ENCODE measurements at regions not wholly inside any gene's neighbourhood (a gene's known extent, or its start where the extent isn't known, plus 50 kb on each side); places are given as distances from the start of the nearest gene placed in this dataset.

GRCh38 chr6:25165177-25165576, 114.0 kb upstream of the CARMIL1 start:
- TF ChIP-seq LEF1 (IDR thresholded peaks at IDR 0.05; ENCODE audit: borderline replicate concordance) (no peak), BHLHE40 (IDR thresholded peaks at IDR 0.05; ENCODE audit: borderline replicate concordance) (no peak), ZNF384 (IDR thresholded peaks at IDR 0.05) (no peak), FOXM1 (IDR thresholded peaks at IDR 0.05; ENCODE audit: borderline replicate concordance) (no peak), NFRKB (IDR thresholded peaks at IDR 0.05) (no peak), SUZ12 (IDR thresholded peaks at IDR 0.05) (no peak), ELF4 (IDR thresholded peaks at IDR 0.05) (no peak), FOXK2 (IDR thresholded peaks at IDR 0.05) (no peak), SP1 (IDR thresholded peaks at IDR 0.05) (no peak), FOXA1 (IDR thresholded peaks at IDR 0.05) (no peak)
